ENCODE measurements at regions not wholly inside any gene's neighbourhood (a gene's known extent, or its start where the extent isn't known, plus 50 kb on each side); places are given as distances from the start of the nearest gene placed in this dataset.

- TF ChIP-seq RCOR1 (IDR thresholded peaks at IDR 0.05; ENCODE audit: insufficient replicate concordance, low read length) = no peak
- no peak for TF ChIP-seq CTCF (conservative IDR thresholded peaks at IDR 0.05; ENCODE audit: low read depth, low read length)
- TF ChIP-seq RFX5 (IDR thresholded peaks at IDR 0.05; ENCODE audit: low read depth, low read length) = no peak
- no peak for TF ChIP-seq CHD1 (IDR thresholded peaks at IDR 0.05; ENCODE audit: low read depth, low read length)
- no peak for TF ChIP-seq POLR2A (IDR thresholded peaks at IDR 0.05; ENCODE audit: low read depth, low read length)
- TF ChIP-seq SMC3 (IDR thresholded peaks at IDR 0.05; ENCODE audit: low read depth, low read length) = no peak
- TF ChIP-seq CEBPB (IDR thresholded peaks at IDR 0.05; ENCODE audit: low read depth, low read length) = no peak
Observed at GRCh38 chr14:97538749-97539410, 741.7 kb downstream of the VRK1 start.

Data from IMR-90 (cell line).